Neural crest cell (in vitro differentiated cells): ENCODE measurements at regions not wholly inside any gene's neighbourhood (a gene's known extent, or its start where the extent isn't known, plus 50 kb on each side); places are given as distances from the start of the nearest gene placed in this dataset.

ENCODE experiments used
- DNase-seq: peaks from one replicate; pipeline ENCODE4 v3.0.0; 2021; ENCODE audit warnings: low read depth, mixed read lengths, low spot score
- H3K27ac Mint-ChIP-seq: one replicate; pipeline ENCODE4 v1.8.0; 2021; ENCODE audit warnings: mild to moderate bottlenecking, mixed read lengths; ENCODE audit not compliant: unreplicated experiment
- H3K27me3 Mint-ChIP-seq: 2 replicates; pipeline ENCODE4 v1.8.0; 2021; ENCODE audit warnings: low read depth, mild to moderate bottlenecking, mixed read lengths
- H3K36me3 Mint-ChIP-seq: 2 replicates; pipeline ENCODE4 v1.8.0; 2021; ENCODE audit warnings: low read depth, mild to moderate bottlenecking, mixed read lengths
- H3K4me1 Mint-ChIP-seq: 2 replicates; pipeline ENCODE4 v1.8.0; 2021; ENCODE audit warnings: mixed read lengths
- H3K4me3 Mint-ChIP-seq: one replicate; pipeline ENCODE4 v1.8.0; 2021; ENCODE audit warnings: mild to moderate bottlenecking, mixed read lengths
- H3K9me3 Mint-ChIP-seq: 2 replicates; pipeline ENCODE4 v1.8.0; 2021; ENCODE audit warnings: mixed read lengths
- CTCF ChIP-seq: fragments of 200-600 bp; sonication (generic); conservative IDR thresholded peaks from 2 replicates; pipeline ENCODE4 v1.5.0; 2021; ENCODE audit warnings: antibody characterized with exemption, mild to moderate bottlenecking

- Mint-ChIP-seq H3K4me3 (no peak overlapping the region), H3K4me1 (peaks cover 5% of the 10 kb centered on the region), H3K36me3 (no peaks in the 10 kb centered on the region), H3K27ac (peak overlapping the region; percentile 16), H3K9me3 (no peaks in the 10 kb centered on the region), H3K27me3 (no peaks in the 10 kb centered on the region)
- no peak for TF ChIP-seq CTCF
- no peak for DNase-seq
Observed at GRCh38 chr10:4201866-4202825, 417.1 kb upstream of the KLF6 start.

- no peaks in the 10 kb centered on the region for H3K36me3 Mint-ChIP-seq
- no peak overlapping the region for H3K4me3 Mint-ChIP-seq
- H3K4me1 Mint-ChIP-seq = peaks cover 5% of the 10 kb centered on the region
- no peak overlapping the region for H3K27ac Mint-ChIP-seq
- H3K27me3 Mint-ChIP-seq = no peaks in the 10 kb centered on the region
- TF ChIP-seq CTCF = no peak
- DNase-seq = no peak
- no peaks in the 10 kb centered on the region for H3K9me3 Mint-ChIP-seq
Observed at GRCh38 chr10:4199196-4199595, 414.2 kb upstream of the KLF6 start.

GRCh38 chr10:4198216-4198615 is 413.2 kb upstream of the KLF6 start:
- Mint-ChIP-seq H3K27me3 (no peaks in the 10 kb centered on the region), H3K4me1 (peaks cover 5% of the 10 kb centered on the region), H3K4me3 (no peak overlapping the region), H3K36me3 (no peaks in the 10 kb centered on the region), H3K27ac (no peak overlapping the region), H3K9me3 (no peaks in the 10 kb centered on the region)
- DNase-seq = no peak
- TF ChIP-seq CTCF = no peak

GRCh38 chr10:4197676-4198075 is 412.7 kb upstream of the KLF6 start:
- H3K4me3 Mint-ChIP-seq = no peak overlapping the region

GRCh38 chr10:4196771-4197390 is 411.9 kb upstream of the KLF6 start:
- no peaks in the 10 kb centered on the region for H3K4me1 Mint-ChIP-seq
- H3K4me3 Mint-ChIP-seq = no peak overlapping the region
- no peaks in the 10 kb centered on the region for H3K36me3 Mint-ChIP-seq
- H3K27ac Mint-ChIP-seq = no peak overlapping the region
- no peak for TF ChIP-seq CTCF
- H3K9me3 Mint-ChIP-seq = no peaks in the 10 kb centered on the region
- DNase-seq = no peak
- H3K27me3 Mint-ChIP-seq = no peaks in the 10 kb centered on the region

More at GRCh38 chr10:4197676-4198075, 412.7 kb upstream of the KLF6 start:
- DNase-seq = no peak
- no peaks in the 10 kb centered on the region for H3K27me3 Mint-ChIP-seq
- no peak for TF ChIP-seq CTCF
- no peaks in the 10 kb centered on the region for H3K4me1 Mint-ChIP-seq
- H3K27ac Mint-ChIP-seq = no peak overlapping the region
- H3K36me3 Mint-ChIP-seq = no peaks in the 10 kb centered on the region
- H3K9me3 Mint-ChIP-seq = no peaks in the 10 kb centered on the region
